Endodermal cell (in vitro differentiated cells): ENCODE measurements at regions not wholly inside any gene's neighbourhood (a gene's known extent, or its start where the extent isn't known, plus 50 kb on each side); places are given as distances from the start of the nearest gene placed in this dataset.

Experiments used
- DNase-seq: peaks from one replicate; pipeline ENCODE4 v3.0.0-alpha.2; 2017
- H3K27ac ChIP-seq: 2 replicates; pipeline ENCODE4 v1.5.1; 2013; ENCODE audit warnings: mild to moderate bottlenecking, low read depth, low read length, moderate library complexity
- H3K27me3 ChIP-seq: 2 replicates; pipeline ENCODE4 v1.6.1; 2013; ENCODE audit warnings: mild to moderate bottlenecking, low read length, moderate library complexity; ENCODE audit not compliant: insufficient read depth, control insufficient read depth, poor library complexity, severe bottlenecking
- H3K36me3 ChIP-seq: 2 replicates; pipeline ENCODE4 v1.7.0; 2013; ENCODE audit warnings: mild to moderate bottlenecking, low read length, moderate library complexity; ENCODE audit not compliant: control insufficient read depth, insufficient read depth
- H3K4me1 ChIP-seq: one replicate; pipeline ENCODE4 v1.7.0; 2013; ENCODE audit warnings: low read length; ENCODE audit not compliant: control insufficient read depth, insufficient read depth
- H3K4me3 ChIP-seq: 2 replicates; pipeline ENCODE4 v1.5.1; 2013; ENCODE audit warnings: mild to moderate bottlenecking, low read length, moderate library complexity
- H3K9ac ChIP-seq: 2 replicates; pipeline ENCODE4 v1.6.1; 2013; ENCODE audit warnings: mild to moderate bottlenecking, low read length, moderate library complexity; ENCODE audit not compliant: poor library complexity, severe bottlenecking; ENCODE audit errors: extremely low read depth
- H3K9me3 ChIP-seq: 2 replicates; pipeline ENCODE4 v1.6.1; 2013; ENCODE audit warnings: mild to moderate bottlenecking, low read length, moderate library complexity; ENCODE audit not compliant: control insufficient read depth
- H3K27ac Mint-ChIP-seq: 2 replicates; pipeline ENCODE4 v1.8.0; 2020; ENCODE audit warnings: mixed read lengths
- H3K27me3 Mint-ChIP-seq: 2 replicates; pipeline ENCODE4 v1.8.0; 2021; ENCODE audit warnings: mild to moderate bottlenecking, mixed read lengths; ENCODE audit not compliant: insufficient read depth
- H3K36me3 Mint-ChIP-seq: 2 replicates; pipeline ENCODE4 v1.8.0; 2020; ENCODE audit warnings: low read depth, mixed read lengths
- H3K4me1 Mint-ChIP-seq: 2 replicates; pipeline ENCODE4 v1.8.0; 2020; ENCODE audit warnings: mixed read lengths
- H3K4me3 Mint-ChIP-seq: 2 replicates; pipeline ENCODE4 v1.8.0; 2020; ENCODE audit warnings: mild to moderate bottlenecking, moderate library complexity, mixed read lengths
- H3K9me3 Mint-ChIP-seq: 2 replicates; pipeline ENCODE4 v1.8.0; 2020; ENCODE audit warnings: mild to moderate bottlenecking, mixed read lengths
- WGBS, 2 experiments: methylation state at CpG; one replicate each; pipeline versions ENCODE4 v1.1.5 to v1.1.7; 2013; ENCODE audit warnings: missing lambda C conversion rate in 2 of 2, mixed read lengths in 1 of 2; ENCODE audit not compliant: insufficient coverage in 1 of 2, insufficient read length in 1 of 2; 5-methylcytosine and 5-hydroxymethylcytosine counted together
- TF ChIP-seq, protein P1 (sequence below): fragments of 200-600 bp; sonication (generic); conservative IDR thresholded peaks from 2 replicates; pipeline ENCODE4 v1.5.0; 2021; ENCODE audit warnings: antibody characterized with exemption, mild to moderate bottlenecking

GRCh38 chr4:159946983-159947615 lies 844.2 kb downstream of the RAPGEF2 start:
- H3K27me3 ChIP-seq: peaks cover 4% of the 10 kb centered on the region
- no peak overlapping the region for H3K27ac ChIP-seq
- no peak overlapping the region for H3K9ac ChIP-seq
- H3K27ac Mint-ChIP-seq: no peak overlapping the region
- no peak overlapping the region for H3K4me3 Mint-ChIP-seq
- H3K9me3 ChIP-seq: no peaks in the 10 kb centered on the region
- H3K27me3 Mint-ChIP-seq: peaks cover 4% of the 10 kb centered on the region
- peaks cover 10% of the 10 kb centered on the region for H3K4me1 Mint-ChIP-seq
- H3K36me3 Mint-ChIP-seq: no peaks in the 10 kb centered on the region
- no peaks in the 10 kb centered on the region for H3K4me1 ChIP-seq
- H3K9me3 Mint-ChIP-seq: no peaks in the 10 kb centered on the region
- TF ChIP-seq, protein P1, sequence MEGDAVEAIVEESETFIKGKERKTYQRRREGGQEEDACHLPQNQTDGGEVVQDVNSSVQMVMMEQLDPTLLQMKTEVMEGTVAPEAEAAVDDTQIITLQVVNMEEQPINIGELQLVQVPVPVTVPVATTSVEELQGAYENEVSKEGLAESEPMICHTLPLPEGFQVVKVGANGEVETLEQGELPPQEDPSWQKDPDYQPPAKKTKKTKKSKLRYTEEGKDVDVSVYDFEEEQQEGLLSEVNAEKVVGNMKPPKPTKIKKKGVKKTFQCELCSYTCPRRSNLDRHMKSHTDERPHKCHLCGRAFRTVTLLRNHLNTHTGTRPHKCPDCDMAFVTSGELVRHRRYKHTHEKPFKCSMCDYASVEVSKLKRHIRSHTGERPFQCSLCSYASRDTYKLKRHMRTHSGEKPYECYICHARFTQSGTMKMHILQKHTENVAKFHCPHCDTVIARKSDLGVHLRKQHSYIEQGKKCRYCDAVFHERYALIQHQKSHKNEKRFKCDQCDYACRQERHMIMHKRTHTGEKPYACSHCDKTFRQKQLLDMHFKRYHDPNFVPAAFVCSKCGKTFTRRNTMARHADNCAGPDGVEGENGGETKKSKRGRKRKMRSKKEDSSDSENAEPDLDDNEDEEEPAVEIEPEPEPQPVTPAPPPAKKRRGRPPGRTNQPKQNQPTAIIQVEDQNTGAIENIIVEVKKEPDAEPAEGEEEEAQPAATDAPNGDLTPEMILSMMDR: peak; percentile 87
- no peak overlapping the region for H3K4me3 ChIP-seq
- no peak for DNase-seq
- 57% methylated on average over 4 of the region's 4 CpGs; no CpG with 5 or more reads in 1 of the 2 experiments for WGBS, 2 experiments
- H3K36me3 ChIP-seq: no peaks in the 10 kb centered on the region

DNA sequence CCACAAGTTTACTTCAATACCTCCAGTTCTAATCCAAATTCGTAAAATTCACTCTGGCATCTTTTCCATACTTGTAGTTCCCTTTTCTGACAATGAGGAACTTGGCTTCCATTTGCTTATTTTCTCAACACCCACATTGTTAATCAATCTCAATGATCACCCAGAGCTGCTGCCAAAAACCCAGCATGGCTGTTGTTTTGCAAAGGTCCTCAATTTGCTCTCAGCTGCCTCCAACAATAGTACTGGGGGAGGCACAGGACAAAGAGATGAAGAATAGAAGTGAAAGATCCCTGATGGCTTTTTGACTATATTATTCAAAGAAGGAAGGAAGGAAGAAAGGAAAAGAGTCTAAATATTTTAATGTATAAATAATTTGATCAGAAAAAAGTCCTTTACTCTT lies 847.8 kb downstream of the RAPGEF2 start:
- WGBS, 2 experiments: 77% methylated on average over 1 of the region's 1 CpG
- no peaks in the 10 kb centered on the region for H3K36me3 ChIP-seq
- no peaks in the 10 kb centered on the region for H3K4me1 ChIP-seq
- Mint-ChIP-seq H3K36me3 (no peaks in the 10 kb centered on the region), H3K27ac (no peak overlapping the region), H3K4me3 (no peak overlapping the region), H3K27me3 (peaks cover 3% of the 10 kb centered on the region), H3K4me1 (peaks cover 10% of the 10 kb centered on the region), H3K9me3 (no peaks in the 10 kb centered on the region)
- H3K4me3 ChIP-seq: no peak overlapping the region
- H3K9me3 ChIP-seq: no peaks in the 10 kb centered on the region
- no peaks in the 10 kb centered on the region for H3K27me3 ChIP-seq
- H3K27ac ChIP-seq: no peak overlapping the region
- no peak for DNase-seq
- H3K9ac ChIP-seq: no peak overlapping the region
- TF ChIP-seq, protein P1: no peak

- Mint-ChIP-seq H3K4me1 (peaks cover 11% of the 10 kb centered on the region), H3K27ac (no peak overlapping the region), H3K27me3 (no peaks in the 10 kb centered on the region), H3K9me3 (peaks cover 13% of the 10 kb centered on the region), H3K36me3 (peaks cover 4% of the 10 kb centered on the region), H3K4me3 (no peak overlapping the region)
- no peaks in the 10 kb centered on the region for H3K27me3 ChIP-seq
- DNase-seq: no peak
- 90 to 93% methylated on average over 2 to 4 of the region's 4 CpGs for WGBS, 2 experiments
- no peak overlapping the region for H3K4me3 ChIP-seq
- H3K27ac ChIP-seq: no peak overlapping the region
- TF ChIP-seq, protein P1: no peak
- peaks cover 7% of the 10 kb centered on the region for H3K4me1 ChIP-seq
- H3K9ac ChIP-seq: no peak overlapping the region
- no peaks in the 10 kb centered on the region for H3K36me3 ChIP-seq
- H3K9me3 ChIP-seq: peaks cover 11% of the 10 kb centered on the region
These were observed 863.9 kb downstream of the RAPGEF2 start for GRCh38 chr4:159966746-159967145.
